GM06990 (cell line): ENCODE measurements at regions not wholly inside any gene's neighbourhood (a gene's known extent, or its start where the extent isn't known, plus 50 kb on each side); places are given as distances from the start of the nearest gene placed in this dataset.

Experiments
- DNase-seq: peaks from one replicate; pipeline ENCODE4 v3.0.0-alpha.2; 2011; ENCODE audit not compliant: insufficient read length; ENCODE audit errors: extremely low read depth
- H3K27me3 ChIP-seq: replicated peaks from 2 replicates; pipeline ENCODE4 v1.6.0; 2011; ENCODE audit warnings: low read length; ENCODE audit not compliant: control insufficient read depth, insufficient read depth
- H3K36me3 ChIP-seq: 2 replicates; pipeline ENCODE4 v1.5.1; 2011; ENCODE audit warnings: low read length; ENCODE audit not compliant: control insufficient read depth, insufficient read depth
- H3K4me3 ChIP-seq: replicated peaks from 2 replicates; pipeline ENCODE4 v1.5.1; 2011; ENCODE audit warnings: low read depth, mild to moderate bottlenecking, control low read depth, low read length
- CTCF ChIP-seq: IDR thresholded peaks from 2 replicates; pipeline ENCODE4 v1.5.1; 2011; ENCODE audit warnings: low read length, control low read depth, mild to moderate bottlenecking, inconsistent platforms; ENCODE audit not compliant: insufficient read depth, poor library complexity, severe bottlenecking

GRCh38 chr18:78636260-78636659, 343.4 kb upstream of the SALL3 start:
- Histone ChIP-seq H3K4me3 (no peak overlapping the region), H3K36me3 (no peaks in the 10 kb centered on the region), H3K27me3 (no peaks in the 10 kb centered on the region)
- no peak for DNase-seq
- TF ChIP-seq CTCF = no peak

GRCh38 chr18:78637442-78638402, 341.9 kb upstream of the SALL3 start:
- no peaks in the 10 kb centered on the region for H3K36me3 ChIP-seq
- no peak for TF ChIP-seq CTCF

GRCh38 chr18:78639006-78639950, 340.3 kb upstream of the SALL3 start:
- H3K36me3 ChIP-seq = no peaks in the 10 kb centered on the region
- H3K4me3 ChIP-seq = no peak overlapping the region
- no peak for DNase-seq
- no peak for TF ChIP-seq CTCF
- no peaks in the 10 kb centered on the region for H3K27me3 ChIP-seq

More at GRCh38 chr18:78637442-78638402, 341.9 kb upstream of the SALL3 start:
- no peaks in the 10 kb centered on the region for H3K27me3 ChIP-seq
- no peak overlapping the region for H3K4me3 ChIP-seq
- no peak for DNase-seq

GRCh38 chr18:78640246-78640995, 339.2 kb upstream of the SALL3 start:
- no peak for DNase-seq
- no peak overlapping the region for H3K4me3 ChIP-seq
- TF ChIP-seq CTCF = no peak
- H3K27me3 ChIP-seq = no peaks in the 10 kb centered on the region
- H3K36me3 ChIP-seq = no peaks in the 10 kb centered on the region

GRCh38 chr18:78641689-78642231, 337.9 kb upstream of the SALL3 start:
- DNase-seq = no peak
- Histone ChIP-seq H3K4me3 (no peak overlapping the region), H3K27me3 (no peaks in the 10 kb centered on the region), H3K36me3 (no peaks in the 10 kb centered on the region)
- no peak for TF ChIP-seq CTCF
